HG02610 (cell line): ENCODE measurements at regions not wholly inside any gene's neighbourhood (a gene's known extent, or its start where the extent isn't known, plus 50 kb on each side); places are given as distances from the start of the nearest gene placed in this dataset.

Experiments
- ATAC-seq: cut with Tn5 transposase; IDR thresholded peaks from one replicate; pipeline ENCODE4 v1.9.1; 2021; ENCODE audit warnings: mild to moderate bottlenecking, moderate library complexity; ENCODE audit not compliant: unreplicated experiment

GRCh38 chr20:1720845-1721475 is 63.4 kb upstream of the SIRPG start:
- no peak for ATAC-seq

- ATAC-seq, result no peak
Observed at GRCh38 chr20:1720226-1720625, 62.6 kb upstream of the SIRPG start.

- ATAC-seq, result no peak
Observed at GRCh38 chr20:1718604-1719384, 61.2 kb upstream of the SIRPG start.

DNA sequence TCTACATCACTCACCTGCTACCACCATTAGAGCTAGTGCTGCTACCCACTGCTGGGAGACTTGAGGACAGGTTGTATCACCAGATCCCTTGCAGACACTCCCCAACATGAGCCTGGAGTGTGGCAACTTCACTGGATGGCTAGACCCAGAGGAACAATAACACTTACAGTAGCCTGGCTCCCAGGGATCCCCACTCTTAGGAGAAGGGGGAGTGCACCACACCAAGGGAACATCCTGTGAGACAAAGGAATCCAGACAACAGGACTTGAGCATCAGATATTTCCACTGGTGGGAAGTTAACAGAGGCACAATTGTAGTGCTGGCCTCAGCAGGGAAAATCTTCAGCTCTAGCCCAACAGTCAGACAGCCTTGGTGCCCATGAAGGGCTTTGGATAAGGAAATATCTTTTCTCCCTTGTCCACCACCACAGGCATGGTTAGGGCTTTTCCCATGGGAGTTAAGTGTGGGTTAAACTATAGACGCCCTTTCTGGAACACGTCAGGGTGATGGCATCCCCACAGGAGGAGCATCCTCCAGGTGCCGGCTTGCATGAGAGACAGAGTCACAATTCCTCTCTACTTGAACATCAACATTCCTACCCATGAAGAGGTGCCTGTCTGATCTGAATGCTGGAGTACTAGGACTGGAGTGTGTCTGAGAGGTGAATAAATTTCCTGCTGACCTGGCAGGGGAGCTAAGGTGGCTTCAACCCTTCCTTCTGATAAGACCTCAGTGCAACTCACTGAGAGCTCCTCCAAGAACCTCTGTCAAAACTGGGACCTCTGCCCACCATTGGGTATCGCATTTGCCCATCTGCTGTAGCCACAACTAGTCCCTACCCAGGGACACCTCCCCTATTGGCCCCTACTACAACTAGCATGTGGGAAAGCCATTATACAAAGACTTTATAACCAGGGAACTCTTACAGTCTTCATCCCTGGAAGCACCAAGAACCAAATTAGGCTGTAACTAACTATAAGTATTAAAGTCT is 55.4 kb upstream of the SIRPG start:
- ATAC-seq, result no peak

GRCh38 chr20:1711826-1712601 is 54.4 kb upstream of the SIRPG start:
- ATAC-seq, result no peak

- no peak for ATAC-seq
Observed at GRCh38 chr20:1711266-1711665, 53.7 kb upstream of the SIRPG start.

GRCh38 chr20:1710484-1710883 is 52.9 kb upstream of the SIRPG start:
- no peak for ATAC-seq

- no peak for ATAC-seq
Observed at GRCh38 chr20:1707588-1708449, 50.2 kb upstream of the SIRPG start.
